ENCODE measurements at regions not wholly inside any gene's neighbourhood (a gene's known extent, or its start where the extent isn't known, plus 50 kb on each side); places are given as distances from the start of the nearest gene placed in this dataset.

DNA sequence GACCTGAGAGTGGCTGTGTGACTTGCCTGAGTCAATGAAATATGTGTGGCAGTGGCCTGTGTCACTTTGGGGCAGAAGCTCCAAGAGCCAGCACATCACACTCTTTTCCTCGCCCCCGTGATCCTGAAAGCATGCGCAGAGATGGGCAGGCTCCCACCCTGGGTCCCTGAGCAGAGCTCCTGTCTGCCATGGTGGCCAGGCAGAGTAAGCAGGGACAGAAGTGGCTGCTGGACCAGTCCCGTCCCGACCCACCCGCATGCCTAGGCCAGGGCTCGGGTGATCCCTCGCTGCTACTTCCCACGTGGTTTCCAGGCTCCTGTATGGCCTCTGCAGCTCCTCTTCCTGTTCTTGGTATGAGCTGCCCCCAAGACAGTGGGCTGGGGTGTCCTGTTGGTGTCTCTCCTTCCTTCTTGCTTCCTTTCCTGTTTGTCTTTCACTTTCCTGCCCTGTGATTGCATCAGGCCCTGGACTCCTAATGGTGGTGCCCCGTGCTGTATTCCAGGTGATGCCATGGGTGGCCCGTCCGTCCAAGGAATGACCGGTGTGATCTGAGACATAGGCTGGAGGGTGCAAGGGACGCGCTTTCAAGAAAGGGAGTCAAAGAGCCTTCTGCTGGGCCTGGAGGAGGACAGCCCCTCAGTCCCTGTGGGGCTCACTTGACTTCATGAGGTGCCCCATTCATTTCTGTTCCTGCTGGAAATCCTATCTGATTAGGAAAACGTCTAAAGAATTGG, 71.4 kb upstream of the SHH start:
- Mint-ChIP-seq H3K4me1 (ENCODE audit: low read depth, unreplicated experiment) (peaks cover 13% of the 10 kb centered on the region), H3K27ac (ENCODE audit: unreplicated experiment) (no peak overlapping the region), H3K27me3 (ENCODE audit: unreplicated experiment) (no peaks in the 10 kb centered on the region), H3K9me3 (ENCODE audit: low read depth, unreplicated experiment) (no peaks in the 10 kb centered on the region), H3K36me3 (ENCODE audit: insufficient read depth, unreplicated experiment) (no peaks in the 10 kb centered on the region), H3K4me3 (ENCODE audit: low read depth, unreplicated experiment) (no peak overlapping the region)
- no TSS peak for BruUV-seq (replicated peaks)
- TF ChIP-seq, protein P1, sequence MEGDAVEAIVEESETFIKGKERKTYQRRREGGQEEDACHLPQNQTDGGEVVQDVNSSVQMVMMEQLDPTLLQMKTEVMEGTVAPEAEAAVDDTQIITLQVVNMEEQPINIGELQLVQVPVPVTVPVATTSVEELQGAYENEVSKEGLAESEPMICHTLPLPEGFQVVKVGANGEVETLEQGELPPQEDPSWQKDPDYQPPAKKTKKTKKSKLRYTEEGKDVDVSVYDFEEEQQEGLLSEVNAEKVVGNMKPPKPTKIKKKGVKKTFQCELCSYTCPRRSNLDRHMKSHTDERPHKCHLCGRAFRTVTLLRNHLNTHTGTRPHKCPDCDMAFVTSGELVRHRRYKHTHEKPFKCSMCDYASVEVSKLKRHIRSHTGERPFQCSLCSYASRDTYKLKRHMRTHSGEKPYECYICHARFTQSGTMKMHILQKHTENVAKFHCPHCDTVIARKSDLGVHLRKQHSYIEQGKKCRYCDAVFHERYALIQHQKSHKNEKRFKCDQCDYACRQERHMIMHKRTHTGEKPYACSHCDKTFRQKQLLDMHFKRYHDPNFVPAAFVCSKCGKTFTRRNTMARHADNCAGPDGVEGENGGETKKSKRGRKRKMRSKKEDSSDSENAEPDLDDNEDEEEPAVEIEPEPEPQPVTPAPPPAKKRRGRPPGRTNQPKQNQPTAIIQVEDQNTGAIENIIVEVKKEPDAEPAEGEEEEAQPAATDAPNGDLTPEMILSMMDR (IDR thresholded peaks at IDR 0.05; ENCODE audit: unreplicated experiment) = no peak
- intact Hi-C loops (cut with micrococcal nuclease; ENCODE audit: unreplicated experiment) = no loop called here
- CTCF ChIA-PET = no interaction called here
- DNase-seq = no peak

DNA sequence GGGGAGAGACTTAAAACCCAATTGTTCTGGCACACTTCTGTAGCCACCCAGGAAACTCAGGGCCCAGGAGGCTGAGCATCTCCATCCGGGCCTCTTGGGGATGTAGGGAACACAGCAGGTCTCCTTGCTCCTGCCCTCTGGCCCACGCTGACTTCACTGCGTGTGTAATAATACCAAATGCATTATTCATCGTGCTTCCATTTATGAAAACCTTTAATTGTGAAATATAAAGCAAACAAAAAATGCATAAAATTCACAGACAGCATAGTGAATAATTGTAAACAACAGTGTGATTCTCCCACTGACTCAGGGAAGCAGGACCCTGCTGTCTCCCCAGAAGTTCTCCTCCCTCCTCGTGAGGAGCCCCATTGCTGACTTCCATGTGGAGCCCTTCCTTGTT, 70.3 kb upstream of the SHH start:
- intact Hi-C loops (cut with micrococcal nuclease; ENCODE audit: unreplicated experiment) = no loop called here
- H3K9me3 Mint-ChIP-seq (ENCODE audit: low read depth, unreplicated experiment) = no peaks in the 10 kb centered on the region
- H3K36me3 Mint-ChIP-seq (ENCODE audit: insufficient read depth, unreplicated experiment) = no peaks in the 10 kb centered on the region
- H3K4me1 Mint-ChIP-seq (ENCODE audit: low read depth, unreplicated experiment) = peaks cover 13% of the 10 kb centered on the region
- DNase-seq = no peak
- H3K27me3 Mint-ChIP-seq (ENCODE audit: unreplicated experiment) = no peaks in the 10 kb centered on the region
- no TSS peak for BruUV-seq (replicated peaks)
- H3K27ac Mint-ChIP-seq (ENCODE audit: unreplicated experiment) = no peak overlapping the region
- TF ChIP-seq, protein P1 (IDR thresholded peaks at IDR 0.05; ENCODE audit: unreplicated experiment) = no peak
- H3K4me3 Mint-ChIP-seq (ENCODE audit: low read depth, unreplicated experiment) = no peak overlapping the region
- CTCF ChIA-PET = no interaction called here

DNA sequence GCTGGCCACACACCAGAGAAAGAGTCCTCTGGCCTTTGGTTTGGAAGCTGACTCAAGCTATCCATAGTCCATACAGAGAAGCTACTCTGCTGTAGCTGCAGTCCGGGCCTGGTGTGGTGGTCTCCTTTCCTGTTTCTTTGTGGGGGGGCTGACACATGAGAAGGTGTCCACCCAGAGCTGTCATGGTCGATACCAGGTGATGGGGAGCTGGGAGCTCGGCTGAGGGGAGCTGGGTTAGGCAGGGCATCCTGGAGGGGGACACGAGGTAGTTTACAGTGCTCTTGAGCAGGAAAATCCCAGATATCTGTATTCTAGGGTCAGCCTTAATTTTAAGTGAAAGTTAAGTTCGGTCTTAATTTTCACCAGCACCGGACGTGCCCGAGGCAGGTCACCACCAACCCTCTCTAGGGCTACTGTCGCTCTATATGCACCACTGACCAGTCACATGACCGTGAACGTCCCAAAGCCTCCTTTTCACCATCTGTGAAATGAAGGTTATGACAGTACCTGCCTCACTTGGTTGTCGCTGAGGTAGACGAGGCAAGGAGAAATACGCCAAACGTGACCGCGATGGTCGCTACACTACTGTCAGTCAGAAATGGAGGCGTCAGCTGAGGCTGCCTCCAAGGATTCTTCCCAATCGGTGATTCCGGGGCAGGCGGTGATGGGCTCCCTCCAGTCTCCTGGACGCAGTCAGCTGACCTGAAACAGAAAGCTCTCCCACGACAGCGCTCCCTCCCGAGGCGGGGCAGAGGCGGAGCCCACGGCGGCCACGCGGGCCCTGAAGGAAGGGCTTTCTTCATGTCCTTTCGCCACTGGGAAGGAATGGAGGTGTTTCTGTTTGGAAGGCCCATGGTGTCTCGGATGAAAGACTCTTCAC, 69.4 kb upstream of the SHH start:
- intact Hi-C loops (cut with micrococcal nuclease; ENCODE audit: unreplicated experiment) = no loop called here
- Mint-ChIP-seq H3K27me3 (ENCODE audit: unreplicated experiment) (no peaks in the 10 kb centered on the region), H3K4me3 (ENCODE audit: low read depth, unreplicated experiment) (no peak overlapping the region), H3K9me3 (ENCODE audit: low read depth, unreplicated experiment) (no peaks in the 10 kb centered on the region), H3K36me3 (ENCODE audit: insufficient read depth, unreplicated experiment) (no peaks in the 10 kb centered on the region), H3K4me1 (ENCODE audit: low read depth, unreplicated experiment) (peaks cover 13% of the 10 kb centered on the region), H3K27ac (ENCODE audit: unreplicated experiment) (no peak overlapping the region)
- TF ChIP-seq, protein P1 (IDR thresholded peaks at IDR 0.05; ENCODE audit: unreplicated experiment) = no peak
- no peak for DNase-seq
- BruUV-seq (replicated peaks) = no TSS peak
- CTCF ChIA-PET = no interaction called here

DNA sequence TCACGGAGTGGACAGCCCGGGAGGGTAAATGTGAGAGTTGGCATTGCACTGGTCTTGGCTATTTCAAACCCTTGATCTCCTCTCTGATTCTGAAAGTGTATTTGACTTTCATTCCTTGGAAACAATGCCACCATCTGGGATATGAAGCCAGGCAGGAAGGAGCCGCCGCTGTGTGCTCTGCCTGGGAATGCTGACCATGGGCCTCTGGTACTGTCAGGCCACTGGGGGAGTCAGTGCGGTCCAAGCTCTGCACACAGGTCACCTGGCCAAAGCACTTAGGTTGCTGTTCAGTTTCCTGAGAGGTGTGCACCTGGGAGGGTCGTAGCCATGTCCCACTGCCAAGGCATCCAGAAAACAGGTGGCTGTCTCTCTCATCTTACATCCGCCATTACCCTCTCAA, 68.5 kb upstream of the SHH start:
- intact Hi-C loops (cut with micrococcal nuclease; ENCODE audit: unreplicated experiment) = no loop called here
- TF ChIP-seq, protein P1 (IDR thresholded peaks at IDR 0.05; ENCODE audit: unreplicated experiment) = no peak
- Mint-ChIP-seq H3K4me1 (ENCODE audit: low read depth, unreplicated experiment) (peaks cover 7% of the 10 kb centered on the region), H3K4me3 (ENCODE audit: low read depth, unreplicated experiment) (no peak overlapping the region), H3K27ac (ENCODE audit: unreplicated experiment) (no peak overlapping the region), H3K9me3 (ENCODE audit: low read depth, unreplicated experiment) (no peaks in the 10 kb centered on the region), H3K36me3 (ENCODE audit: insufficient read depth, unreplicated experiment) (no peaks in the 10 kb centered on the region), H3K27me3 (ENCODE audit: unreplicated experiment) (no peaks in the 10 kb centered on the region)
- no peak for DNase-seq
- BruUV-seq (replicated peaks) = no TSS peak
- CTCF ChIA-PET = no interaction called here
